ENCODE measurements at regions not wholly inside any gene's neighbourhood (a gene's known extent, or its start where the extent isn't known, plus 50 kb on each side); places are given as distances from the start of the nearest gene placed in this dataset.
A peak's percentile ranks its signal among the peaks of the same experiment; 100 is the strongest.

DNA sequence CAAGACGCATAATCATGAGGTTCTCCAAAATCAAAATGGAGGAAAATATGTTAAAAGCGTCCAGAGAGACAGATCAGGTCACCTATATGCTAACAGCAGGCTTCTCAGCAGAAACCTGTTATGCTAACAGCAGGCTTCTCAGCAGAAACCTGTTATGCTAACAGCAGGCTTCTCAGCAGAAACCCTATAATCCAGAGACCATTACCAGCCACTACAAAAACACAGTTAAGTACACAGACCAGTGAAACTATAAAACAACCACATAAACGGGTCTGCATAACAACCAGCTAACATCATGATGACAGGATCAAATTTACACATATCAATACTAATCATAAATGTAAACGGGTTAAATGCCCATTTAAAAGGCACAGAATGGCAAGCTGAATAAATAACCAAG, 1548.4 kb upstream of the TMEFF2 start:
- H3K4me3 ChIP-seq (ENCODE audit: low read depth, low read length) = no peak overlapping the region
- TF ChIP-seq, protein P1, sequence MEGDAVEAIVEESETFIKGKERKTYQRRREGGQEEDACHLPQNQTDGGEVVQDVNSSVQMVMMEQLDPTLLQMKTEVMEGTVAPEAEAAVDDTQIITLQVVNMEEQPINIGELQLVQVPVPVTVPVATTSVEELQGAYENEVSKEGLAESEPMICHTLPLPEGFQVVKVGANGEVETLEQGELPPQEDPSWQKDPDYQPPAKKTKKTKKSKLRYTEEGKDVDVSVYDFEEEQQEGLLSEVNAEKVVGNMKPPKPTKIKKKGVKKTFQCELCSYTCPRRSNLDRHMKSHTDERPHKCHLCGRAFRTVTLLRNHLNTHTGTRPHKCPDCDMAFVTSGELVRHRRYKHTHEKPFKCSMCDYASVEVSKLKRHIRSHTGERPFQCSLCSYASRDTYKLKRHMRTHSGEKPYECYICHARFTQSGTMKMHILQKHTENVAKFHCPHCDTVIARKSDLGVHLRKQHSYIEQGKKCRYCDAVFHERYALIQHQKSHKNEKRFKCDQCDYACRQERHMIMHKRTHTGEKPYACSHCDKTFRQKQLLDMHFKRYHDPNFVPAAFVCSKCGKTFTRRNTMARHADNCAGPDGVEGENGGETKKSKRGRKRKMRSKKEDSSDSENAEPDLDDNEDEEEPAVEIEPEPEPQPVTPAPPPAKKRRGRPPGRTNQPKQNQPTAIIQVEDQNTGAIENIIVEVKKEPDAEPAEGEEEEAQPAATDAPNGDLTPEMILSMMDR (IDR thresholded peaks at IDR 0.05; ENCODE audit: insufficient read depth, low read depth, low read length) = no peak
- DNase-seq (ENCODE audit: low read depth) = no peak

DNA sequence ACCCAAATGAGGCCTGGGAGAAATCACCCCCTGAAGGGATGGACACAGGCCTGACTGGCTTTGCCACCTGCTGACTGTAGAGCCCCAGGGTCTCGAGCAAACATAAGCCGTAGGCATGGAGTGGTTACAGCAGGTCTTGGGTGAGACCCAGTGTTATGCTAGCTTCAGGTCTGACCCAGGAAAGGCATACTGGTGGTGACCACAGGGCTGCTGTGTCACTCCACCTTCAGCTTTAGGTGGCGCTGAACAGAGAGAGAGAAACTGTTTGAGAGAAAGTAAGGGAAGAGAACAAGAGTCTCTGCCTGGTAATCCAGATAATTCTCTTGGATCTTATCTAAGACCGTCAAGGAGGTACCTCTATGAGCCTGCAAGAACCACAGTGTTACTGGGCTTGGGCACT, 1544.2 kb upstream of the TMEFF2 start:
- TF ChIP-seq, protein P1 (IDR thresholded peaks at IDR 0.05; ENCODE audit: insufficient read depth, low read depth, low read length) = no peak
- H3K4me3 ChIP-seq (ENCODE audit: low read depth, low read length) = no peak overlapping the region
- no peak for DNase-seq (ENCODE audit: low read depth)

DNA sequence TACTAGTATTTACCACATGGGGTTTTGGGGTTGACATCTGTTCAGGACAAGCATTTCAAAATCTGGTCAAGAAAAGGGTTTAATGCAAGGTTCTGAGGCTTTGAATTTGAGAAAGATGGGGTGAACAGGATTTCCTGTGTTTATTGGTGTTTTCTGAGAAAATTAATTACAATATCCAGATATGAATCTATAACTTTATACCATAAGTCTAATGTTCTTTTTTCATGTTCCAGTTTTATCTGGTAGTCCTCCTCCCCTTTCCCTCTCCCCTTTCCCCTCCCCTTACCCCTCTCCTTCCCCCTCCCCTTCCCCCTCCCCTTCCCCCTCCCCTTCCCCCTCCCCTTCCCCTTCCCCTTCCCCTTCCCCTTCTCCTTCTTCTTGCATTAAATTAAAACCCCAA, 1518.2 kb upstream of the TMEFF2 start:
- TF ChIP-seq, protein P1 (IDR thresholded peaks at IDR 0.05; ENCODE audit: insufficient read depth, low read depth, low read length) = no peak
- no peak for DNase-seq (ENCODE audit: low read depth)
- H3K4me3 ChIP-seq (ENCODE audit: low read depth, low read length) = no peak overlapping the region

DNA sequence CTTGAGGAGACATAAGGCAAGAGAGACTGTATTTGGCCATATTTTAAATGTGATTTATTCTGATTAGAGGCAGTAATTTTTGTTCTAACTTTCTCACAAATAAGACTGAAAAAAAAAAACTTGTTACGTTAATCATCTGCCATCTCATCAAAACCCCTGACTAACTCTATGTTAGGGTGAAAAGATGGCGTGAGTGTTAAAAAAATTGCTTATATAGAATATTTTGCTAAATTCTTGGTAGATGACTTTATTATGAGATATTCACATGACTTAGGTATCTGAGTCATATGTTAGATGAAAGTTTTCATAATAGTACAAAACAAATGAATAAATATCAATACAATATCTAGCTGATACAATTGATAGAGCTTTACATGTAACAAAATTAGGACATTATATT, 1508.7 kb upstream of the TMEFF2 start:
- TF ChIP-seq, protein P1 (IDR thresholded peaks at IDR 0.05; ENCODE audit: insufficient read depth, low read depth, low read length) = no peak

DNA sequence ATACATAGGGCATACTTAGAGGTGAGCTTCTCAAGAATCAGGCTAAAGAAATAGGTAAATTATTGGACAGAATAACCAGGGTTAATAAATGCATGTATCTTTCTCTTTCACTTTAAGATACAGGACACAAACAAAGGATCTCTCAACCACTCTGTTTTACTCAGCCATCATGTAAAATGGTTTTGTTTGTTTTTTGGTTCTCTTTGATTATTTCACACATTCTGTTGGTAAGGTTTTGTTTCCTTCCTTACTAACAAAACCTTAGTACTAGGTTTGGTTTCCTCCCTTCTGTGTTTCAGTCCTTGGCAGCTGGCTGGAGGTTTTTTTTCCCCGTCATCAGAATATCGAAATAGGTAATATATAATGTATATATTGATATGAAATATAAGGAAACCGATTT, 1506.8 kb upstream of the TMEFF2 start:
- DNase-seq (ENCODE audit: low read depth) = no peak
- TF ChIP-seq, protein P1 (IDR thresholded peaks at IDR 0.05; ENCODE audit: insufficient read depth, low read depth, low read length) = no peak
- no peak overlapping the region for H3K4me3 ChIP-seq (ENCODE audit: low read depth, low read length)

More for the DNA sequence above, 1508.7 kb upstream of the TMEFF2 start:
- no peak for DNase-seq (ENCODE audit: low read depth)
- no peak overlapping the region for H3K4me3 ChIP-seq (ENCODE audit: low read depth, low read length)

DNA sequence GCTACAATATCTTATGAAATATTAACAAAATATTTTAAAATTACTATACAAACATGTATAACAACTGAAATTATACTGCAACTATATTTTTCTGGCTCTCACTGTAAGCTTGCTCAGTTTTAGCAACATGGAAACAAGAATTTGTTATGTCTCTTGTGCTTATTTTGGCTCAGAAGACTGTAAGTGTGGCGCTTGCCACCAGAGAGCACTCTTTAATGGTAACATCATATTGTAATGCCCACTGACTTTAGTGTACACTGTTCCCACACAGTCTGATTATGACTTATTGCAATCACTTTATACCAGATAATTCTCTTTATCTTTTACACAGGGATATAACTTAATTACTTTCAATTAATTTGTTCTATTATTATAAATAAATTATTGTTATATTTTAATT, 1500.6 kb upstream of the TMEFF2 start:
- TF ChIP-seq, protein P1 (IDR thresholded peaks at IDR 0.05; ENCODE audit: insufficient read depth, low read depth, low read length) = peak; percentile 30
- DNase-seq (ENCODE audit: low read depth) = peak; percentile 13
- no peak overlapping the region for H3K4me3 ChIP-seq (ENCODE audit: low read depth, low read length)

DNA sequence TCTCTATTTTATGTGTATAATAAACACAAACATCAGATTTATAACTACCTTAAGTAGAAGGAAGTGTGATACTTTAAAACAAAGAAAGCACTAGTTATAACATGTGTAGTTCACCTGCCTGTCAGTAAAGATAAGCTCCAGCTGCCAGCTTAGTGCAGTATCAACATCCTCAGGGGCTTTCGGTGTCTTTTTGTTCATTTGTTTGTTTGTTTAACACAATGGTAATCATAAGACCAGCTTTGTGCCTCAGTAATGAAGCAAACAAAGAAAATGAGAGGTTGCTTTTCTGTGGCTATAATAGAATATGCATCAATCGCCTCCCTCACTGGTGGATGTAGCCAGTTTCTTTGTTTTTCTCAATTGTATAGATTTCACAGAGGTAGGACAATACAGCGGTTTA, 1499.0 kb upstream of the TMEFF2 start:
- TF ChIP-seq, protein P1 (IDR thresholded peaks at IDR 0.05; ENCODE audit: insufficient read depth, low read depth, low read length) = no peak

More for the DNA sequence above, 1499.0 kb upstream of the TMEFF2 start:
- DNase-seq (ENCODE audit: low read depth) = no peak
- no peak overlapping the region for H3K4me3 ChIP-seq (ENCODE audit: low read depth, low read length)

All from fibroblast of villous mesenchyme (primary cell).